ENCODE measurements at regions not wholly inside any gene's neighbourhood (a gene's known extent, or its start where the extent isn't known, plus 50 kb on each side); places are given as distances from the start of the nearest gene placed in this dataset.

DNA sequence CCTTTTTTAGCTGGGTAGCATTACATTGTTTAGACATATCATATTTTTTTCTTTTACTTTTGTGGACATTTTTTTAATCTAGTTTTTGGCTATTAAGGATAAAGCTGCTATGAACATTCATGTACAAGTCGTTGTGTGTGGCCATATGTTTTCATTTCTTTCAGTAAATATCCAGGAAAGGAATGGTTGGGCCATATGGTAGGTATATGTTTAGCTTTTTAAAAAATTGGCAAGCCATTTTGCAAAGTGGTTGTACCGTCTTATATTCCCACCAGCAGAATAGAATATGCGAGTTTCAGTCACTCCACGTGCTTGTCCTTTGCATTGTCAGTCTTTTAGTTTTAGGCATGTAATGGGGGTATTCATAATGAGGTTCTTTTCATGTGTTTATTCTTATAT, 106.3 kb upstream of the NOX3 start:
- H2AK5ac ChIP-seq (ENCODE audit: low read depth, low read length), result no peak overlapping the region
- H4K20me1 ChIP-seq (ENCODE audit: insufficient read depth, low read length), result no peaks in the 10 kb centered on the region
- no peak overlapping the region for H3K23ac ChIP-seq (ENCODE audit: low read depth, low read length)
- no peak overlapping the region for H3K4me2 ChIP-seq (ENCODE audit: low read depth, low read length)
- no peak overlapping the region for H3K4me3 ChIP-seq (ENCODE audit: insufficient read depth, low read depth, low read length)
- peaks cover 2% of the 10 kb centered on the region for H3K4me1 ChIP-seq (ENCODE audit: control insufficient read depth, insufficient read depth, low read length)
- no peak overlapping the region for H2BK120ac ChIP-seq (ENCODE audit: low read depth, low read length)
- H3K9me1 ChIP-seq (ENCODE audit: insufficient read depth, low read length), result no peaks in the 10 kb centered on the region
- H3K27me3 ChIP-seq (ENCODE audit: control insufficient read depth, insufficient read depth, low read length), result no peaks in the 10 kb centered on the region
- H4K91ac ChIP-seq (ENCODE audit: insufficient read depth, low read depth, low read length), result no peak overlapping the region
- H3K18ac ChIP-seq (ENCODE audit: low read depth, low read length), result no peak overlapping the region
- H4K8ac ChIP-seq (ENCODE audit: low read depth in 2 of 2, low read length in 2 of 2), result no peak overlapping the region
- H2AK9ac ChIP-seq (replicated peaks; ENCODE audit: low read depth, low read length, poor library complexity), result no peak overlapping the region
- H2AFZ ChIP-seq (replicated peaks; ENCODE audit: low read length, poor library complexity), result no peak overlapping the region
- H3K79me1 ChIP-seq (ENCODE audit: low read depth in 1 of 2, low read length in 2 of 2), result no peaks in the 10 kb centered on the region
- intact Hi-C loops (cut with micrococcal nuclease) (no loop called here), dilution Hi-C loops (cut with HindIII; ENCODE audit: low sequenced_read_pairs, unreplicated experiment) (no loop called here), in situ Hi-C loops (cut with MboI; ENCODE audit: low sequenced_read_pairs) (no loop called here)
- CTCF ChIA-PET, result interaction anchor here (1.0 kb wide), 1 partner anchor 1004 kb away, joined by 3 read pairs; no protein-coding TSS in a partner anchor
- H3K9ac ChIP-seq (ENCODE audit: low read depth, low read length), result no peak overlapping the region
- BruUV-seq (replicated peaks), result no TSS peak
- no peaks in the 10 kb centered on the region for H3K9me3 ChIP-seq (ENCODE audit: control insufficient read depth, insufficient read depth, low read length)
- no peak overlapping the region for H3K27ac ChIP-seq (ENCODE audit: insufficient read depth, low read length)
- no peak overlapping the region for H3K14ac ChIP-seq (replicated peaks; ENCODE audit: low read depth, low read length)
- DNase-seq (no peak), ATAC-seq (ENCODE audit: low read depth) (no peak)
- no peak overlapping the region for H2BK5ac ChIP-seq (ENCODE audit: low read depth, low read length, poor library complexity, severe bottlenecking)
- H4K5ac ChIP-seq (ENCODE audit: low read depth, low read length), result no peak overlapping the region
- WGBS, 2 experiments (ENCODE audit: extremely low coverage in 2 of 2, insufficient read length in 1 of 2), result no CpG with 5 or more reads among the region's 4 CpGs
- no peak overlapping the region for H3K56ac ChIP-seq (ENCODE audit: extremely low read depth, insufficient read depth, low read length)
- no peak for TF ChIP-seq SMC3 (IDR thresholded peaks at IDR 0.05; ENCODE audit: low read depth, low read length)
- TF ChIP-seq RAD21 (IDR thresholded peaks at IDR 0.05; ENCODE audit: low read length), result no peak
- no peak for TF ChIP-seq RCOR1 (IDR thresholded peaks at IDR 0.05; ENCODE audit: insufficient replicate concordance, low read length)
- TF ChIP-seq MAZ (IDR thresholded peaks at IDR 0.05; ENCODE audit: borderline replicate concordance, low read depth, low read length), result no peak
- TF ChIP-seq, protein P1, sequence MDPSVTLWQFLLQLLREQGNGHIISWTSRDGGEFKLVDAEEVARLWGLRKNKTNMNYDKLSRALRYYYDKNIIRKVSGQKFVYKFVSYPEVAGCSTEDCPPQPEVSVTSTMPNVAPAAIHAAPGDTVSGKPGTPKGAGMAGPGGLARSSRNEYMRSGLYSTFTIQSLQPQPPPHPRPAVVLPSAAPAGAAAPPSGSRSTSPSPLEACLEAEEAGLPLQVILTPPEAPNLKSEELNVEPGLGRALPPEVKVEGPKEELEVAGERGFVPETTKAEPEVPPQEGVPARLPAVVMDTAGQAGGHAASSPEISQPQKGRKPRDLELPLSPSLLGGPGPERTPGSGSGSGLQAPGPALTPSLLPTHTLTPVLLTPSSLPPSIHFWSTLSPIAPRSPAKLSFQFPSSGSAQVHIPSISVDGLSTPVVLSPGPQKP (IDR thresholded peaks at IDR 0.05; ENCODE audit: borderline replicate concordance, low read depth, low read length), result no peak
- TF ChIP-seq USF2 (IDR thresholded peaks at IDR 0.05; ENCODE audit: low read depth, low read length), result no peak
- TF ChIP-seq POLR2A (IDR thresholded peaks at IDR 0.05; ENCODE audit: low read depth, low read length), result no peak
- TF ChIP-seq MAFK (IDR thresholded peaks at IDR 0.05; ENCODE audit: low read depth, low read length), result no peak
- H3K4ac ChIP-seq (ENCODE audit: low read depth, low read length), result no peak overlapping the region
- no peak overlapping the region for H2BK20ac ChIP-seq (ENCODE audit: low read depth, low read length)
- POLR2A ChIA-PET (ENCODE audit: unreplicated experiment), result no interaction called here
- no peak overlapping the region for H2BK15ac ChIP-seq (ENCODE audit: low read depth, low read length)
- H3K36me3 ChIP-seq (ENCODE audit: control insufficient read depth, insufficient read depth, low read length), result no peaks in the 10 kb centered on the region
